K562 (cell line): ENCODE measurements at regions not wholly inside any gene's neighbourhood (a gene's known extent, or its start where the extent isn't known, plus 50 kb on each side); places are given as distances from the start of the nearest gene placed in this dataset.

ENCODE experiments used
- CEBPZ ChIP-seq: fragments of 150-350 bp; IDR thresholded peaks from 2 replicates; pipeline ENCODE4 v1.6.1; 2014; ENCODE audit warnings: low read depth, mild to moderate bottlenecking, low read length, borderline replicate concordance
- ERF ChIP-seq: fragments of 450-650 bp; formaldehyde crosslinking; IDR thresholded peaks from 2 replicates; pipeline ENCODE4 v1.4.0; 2020; ENCODE audit warnings: mild to moderate bottlenecking, mixed read lengths
- GABPB2 ChIP-seq: fragments of 250-450 bp; sonication (Bioruptor Pico); conservative IDR thresholded peaks from 2 replicates; pipeline ENCODE4 v1.5.1; 2021; ENCODE audit warnings: mild to moderate bottlenecking
- GATAD2B ChIP-seq: fragments of 450-650 bp; IDR thresholded peaks from 2 replicates; pipeline ENCODE4 v1.6.1; 2017; ENCODE audit warnings: mild to moderate bottlenecking, borderline replicate concordance
- MLX ChIP-seq, 2 experiments: fragments of 450-650 bp in 1 of 2; sonication (generic) in 1 of 2; formaldehyde crosslinking; conservative IDR thresholded peaks; 2 replicates each; pipeline versions ENCODE4 v1.4.0 to v1.8.1; 2020 to 2022; ENCODE audit warnings: mild to moderate bottlenecking in 1 of 2, missing genetic modification reagents in 1 of 2
- NCOA4 ChIP-seq: fragments of 450-650 bp; IDR thresholded peaks from 2 replicates; pipeline ENCODE4 v1.6.1; 2018; ENCODE audit warnings: mild to moderate bottlenecking; ENCODE audit not compliant: partially characterized antibody
- REST ChIP-seq, 2 experiments: fragments of 450-650 bp; formaldehyde crosslinking in 1 of 2; IDR thresholded peaks; 2 replicates each; pipeline versions ENCODE4 v1.4.0 to v1.6.1; 2014 to 2020; ENCODE audit warnings: mild to moderate bottlenecking in 2 of 2, borderline replicate concordance in 1 of 2, low read depth in 1 of 2
- RFX1 ChIP-seq: fragments of 450-650 bp; IDR thresholded peaks from 2 replicates; pipeline ENCODE4 v1.6.1; 2016; ENCODE audit warnings: mild to moderate bottlenecking, moderate library complexity
- RFX5 ChIP-seq: IDR thresholded peaks from 2 replicates; pipeline ENCODE4 v1.6.1; 2011; ENCODE audit warnings: low read depth, mild to moderate bottlenecking, improper control_type of control experiment, low read length
- SMAD1 ChIP-seq: fragments of 150-350 bp; IDR thresholded peaks from 2 replicates; pipeline ENCODE4 v1.6.1; 2014; ENCODE audit warnings: low read length, low read depth; ENCODE audit not compliant: partially characterized antibody
- SNAPC5 ChIP-seq: fragments of 250-450 bp; sonication (Bioruptor Pico); IDR thresholded peaks from 2 replicates; pipeline ENCODE4 v1.8.0; 2021; ENCODE audit warnings: moderate library complexity, mild to moderate bottlenecking, inconsistent platforms
- STAT6 ChIP-seq: sonication (generic); formaldehyde crosslinking; IDR thresholded peaks from 2 replicates; pipeline ENCODE4 v1.8.1; 2023; ENCODE audit warnings: mild to moderate bottlenecking, missing genetic modification reagents
- U2AF2 ChIP-seq: fragments of 200-400 bp; formaldehyde crosslinking; optimal IDR thresholded peaks from 2 replicates; pipeline ENCODE3; 2017; ENCODE audit warnings: low read depth, mild to moderate bottlenecking, low read length
- ZNF830 ChIP-seq: fragments of 250-450 bp; sonication (Bioruptor Pico); IDR thresholded peaks from 2 replicates; pipeline ENCODE4 v1.5.0; 2021; ENCODE audit warnings: mild to moderate bottlenecking

GRCh38 chr15:87478687-87479072 lies 777.9 kb downstream of the NTRK3 start (continued):
- no peak for TF ChIP-seq REST (IDR thresholded peaks at IDR 0.05; ENCODE audit: borderline replicate concordance)
- no peak for TF ChIP-seq REST (CRISPR knock-in tag; IDR thresholded peaks at IDR 0.05; ENCODE audit: low read depth)
- TF ChIP-seq NCOA4: no peak
- no peak for TF ChIP-seq U2AF2
- TF ChIP-seq ERF: no peak
- TF ChIP-seq RFX5: no peak
- no peak for TF ChIP-seq MLX (CRISPR knock-in tag; conservative IDR thresholded peaks at IDR 0.05)
- TF ChIP-seq GABPB2 (CRISPR knock-in tag): no peak
- no peak for TF ChIP-seq RFX1
- TF ChIP-seq STAT6 (CRISPR knock-in tag): no peak
- no peak for TF ChIP-seq GATAD2B
- no peak for TF ChIP-seq SNAPC5
- TF ChIP-seq SMAD1: no peak
- no peak for TF ChIP-seq ZNF830 (CRISPR knock-in tag)
- no peak for TF ChIP-seq CEBPZ
